RCC 7860 (cell line): ENCODE measurements at regions not wholly inside any gene's neighbourhood (a gene's known extent, or its start where the extent isn't known, plus 50 kb on each side); places are given as distances from the start of the nearest gene placed in this dataset.
"Not testable (repeated sequence)": the region's sequence is repeated elsewhere in the genome, so short reads cannot be mapped to it uniquely, and the experiment has no call there.

Source experiments
- DNase-seq: peaks from one replicate; pipeline ENCODE4 v3.0.0-alpha.2; 2015; ENCODE audit warnings: low spot score
- FAIRE-seq: peaks from 2 replicates; lab custom pipeline; 2012; peaks lifted over from hg19 to GRCh38; lab: Jason Lieb, UNC

DNA sequence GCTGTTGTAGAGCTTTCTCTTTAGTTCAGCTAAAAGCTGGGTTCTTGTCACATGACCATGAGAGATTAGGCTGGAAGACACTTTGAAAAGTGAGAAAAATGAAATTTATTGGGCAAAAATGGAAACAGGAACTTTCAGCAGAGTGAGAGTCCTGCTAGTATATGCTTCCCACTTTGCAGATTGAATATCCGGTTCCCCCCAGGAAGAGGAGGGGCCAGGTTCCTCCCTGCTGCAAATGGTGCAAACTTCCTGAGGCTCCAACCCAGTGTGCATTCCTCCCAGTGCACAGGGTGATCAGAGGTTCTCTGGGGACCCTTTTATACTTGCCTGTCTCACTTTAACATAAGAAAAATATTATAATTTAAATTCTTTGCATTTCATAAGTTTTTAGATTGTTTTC is 119.9 kb upstream of the SPIN4 start:
- DNase-seq (no peak), FAIRE-seq (no peak)

DNA sequence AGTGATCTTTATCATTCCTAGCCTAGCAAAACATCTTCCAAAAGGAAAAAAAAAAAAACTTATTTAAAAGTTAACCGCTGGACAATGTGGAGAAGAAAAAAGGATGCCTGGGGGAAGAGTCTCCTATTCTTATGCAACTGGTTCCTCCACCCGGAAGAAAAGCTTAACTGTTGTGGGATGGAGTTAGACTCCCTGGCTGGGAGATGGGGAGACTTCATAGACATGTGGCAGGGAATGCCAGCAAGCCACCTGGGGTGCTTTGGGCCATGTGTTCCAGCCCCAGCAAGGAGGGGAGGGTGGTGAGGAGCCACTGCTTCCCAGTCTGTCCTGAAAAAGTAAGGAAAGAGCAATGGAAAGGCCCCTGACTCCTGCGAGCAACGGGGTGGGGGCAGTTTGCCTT is 119.4 kb upstream of the SPIN4 start:
- DNase-seq (no peak), FAIRE-seq (no peak)

GRCh38 chrX:63466690-63467089 is 115.6 kb upstream of the SPIN4 start:
- FAIRE-seq (no peak), DNase-seq (no peak)

DNA sequence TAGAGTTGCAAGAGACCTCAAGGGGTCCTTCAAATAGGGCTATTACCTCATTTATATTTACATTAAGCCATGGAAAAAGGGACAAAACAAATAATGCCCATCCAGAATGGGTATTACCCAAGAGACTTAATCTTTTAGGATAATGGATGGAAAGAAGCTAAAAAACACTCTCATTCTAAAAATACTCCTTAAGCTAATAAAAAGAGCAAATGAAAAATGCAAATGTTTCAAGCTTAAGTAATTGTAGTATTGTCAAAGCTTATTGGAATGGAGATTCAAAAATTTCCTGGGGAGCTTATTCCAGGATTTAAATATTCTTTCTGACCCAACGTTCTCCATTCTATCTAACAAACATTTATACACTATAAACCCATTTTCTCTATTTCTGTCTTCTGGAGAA is 107.8 kb upstream of the SPIN4 start:
- FAIRE-seq, result no peak

GRCh38 chrX:63453571-63453970 is 102.4 kb upstream of the SPIN4 start:
- no peak for DNase-seq
- FAIRE-seq, result no peak

More for the DNA sequence above, 107.8 kb upstream of the SPIN4 start:
- DNase-seq, result no peak

- FAIRE-seq (no peak), DNase-seq (no peak)
Measured at GRCh38 chrX:63441717-63442116, 90.6 kb upstream of the SPIN4 start.

DNA sequence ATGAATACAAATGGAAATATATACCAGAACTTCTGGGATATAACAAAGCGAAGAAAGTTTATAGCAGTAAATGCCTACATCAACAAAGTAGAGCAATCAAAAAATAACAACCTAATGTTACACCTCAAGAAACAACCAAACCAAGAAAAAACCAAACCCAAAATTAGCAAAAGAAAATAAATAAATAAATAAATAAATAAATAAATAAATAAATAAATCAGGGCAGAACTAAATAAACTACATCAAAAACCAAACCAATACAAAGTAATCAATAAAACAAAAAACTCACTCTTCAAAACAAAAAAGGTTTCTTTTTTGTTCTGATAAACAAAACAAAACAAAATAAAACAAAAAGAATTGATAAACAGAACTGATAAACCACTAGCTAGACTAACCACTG is 88.4 kb upstream of the SPIN4 start:
- no peak for FAIRE-seq

GRCh38 chrX:63436865-63437264 is 85.7 kb upstream of the SPIN4 start:
- FAIRE-seq, result no peak

More for the DNA sequence above, 88.4 kb upstream of the SPIN4 start:
- DNase-seq, result no peak

DNA sequence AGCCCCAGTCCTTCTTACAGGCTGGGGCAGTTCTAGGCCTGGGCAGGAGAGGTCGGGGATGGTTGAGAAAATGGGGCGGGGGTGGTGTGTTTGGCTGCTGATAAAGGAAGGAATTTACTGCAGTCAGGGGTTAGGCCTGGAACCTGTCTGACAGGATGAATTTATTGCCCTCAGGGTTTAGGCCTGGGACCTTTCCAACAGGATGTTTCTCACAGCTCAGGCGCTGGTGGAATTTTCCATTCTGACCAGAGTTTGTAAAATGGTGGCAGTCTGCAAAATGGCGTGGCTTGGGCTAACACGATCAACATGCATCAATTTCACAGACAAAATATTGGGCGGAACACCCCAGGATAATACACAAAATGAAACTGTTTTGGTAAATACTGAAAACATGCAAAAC is 83.5 kb upstream of the SPIN4 start:
- FAIRE-seq, result no peak
- DNase-seq, result no peak

More at GRCh38 chrX:63436865-63437264, 85.7 kb upstream of the SPIN4 start:
- DNase-seq, result no peak

GRCh38 chrX:63434206-63434605 is 83.1 kb upstream of the SPIN4 start:
- DNase-seq (no peak), FAIRE-seq (no peak)

GRCh38 chrX:63430026-63430425 is 78.9 kb upstream of the SPIN4 start:
- no peak for FAIRE-seq
- no peak for DNase-seq

- DNase-seq (no peak), FAIRE-seq (no peak)
Measured at GRCh38 chrX:63428348-63428747, 77.2 kb upstream of the SPIN4 start.

GRCh38 chrX:63426519-63426918 is 75.4 kb upstream of the SPIN4 start:
- FAIRE-seq (no peak), DNase-seq (no peak)

- FAIRE-seq, result no peak
- DNase-seq, result no peak
Measured at GRCh38 chrX:63424063-63424462, 72.9 kb upstream of the SPIN4 start.

DNA sequence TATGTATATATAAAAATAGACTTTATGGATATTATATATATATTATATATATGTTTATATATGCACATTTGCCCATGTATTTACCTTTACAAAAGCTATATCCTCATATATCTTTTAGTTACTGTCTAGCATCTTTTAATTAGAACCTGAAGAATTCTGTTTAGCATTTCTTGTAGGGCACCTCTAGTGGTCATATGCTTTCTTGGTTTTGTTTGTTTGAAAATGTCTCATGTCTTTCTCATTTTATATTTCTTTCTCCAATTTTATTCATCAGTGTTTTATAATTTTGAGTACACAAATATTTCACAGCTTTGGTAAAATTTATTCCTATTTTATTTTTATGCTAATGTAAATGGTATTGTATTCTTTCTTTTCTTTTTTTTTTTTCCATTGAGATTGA is 70.3 kb upstream of the SPIN4 start:
- peak; percentile 17 for FAIRE-seq

DNA sequence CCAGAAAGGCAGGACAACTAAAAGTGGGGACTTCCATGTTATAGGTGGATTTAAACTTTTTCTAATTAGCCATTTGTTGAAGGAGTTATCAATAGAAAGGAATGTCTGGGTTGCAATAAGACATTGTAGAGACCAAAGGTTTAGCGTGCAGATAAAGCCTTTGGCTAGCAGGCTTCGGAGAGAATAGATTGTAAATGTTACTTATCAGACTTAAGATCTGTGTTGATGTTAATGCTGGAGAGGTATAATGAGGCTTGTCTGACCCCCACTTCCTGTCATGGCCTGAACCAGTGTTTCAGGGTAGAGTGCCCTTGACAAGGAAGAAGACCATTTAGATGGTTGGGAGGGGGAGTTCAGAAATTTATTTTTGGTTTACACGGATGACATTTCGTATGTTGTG is 67.1 kb upstream of the SPIN4 start:
- no peak for FAIRE-seq
- no peak for DNase-seq

More for the DNA sequence above, 70.3 kb upstream of the SPIN4 start:
- DNase-seq, result no peak

- FAIRE-seq, result no peak
- no peak for DNase-seq
Measured at GRCh38 chrX:63417649-63418048, 66.5 kb upstream of the SPIN4 start.

- not testable (repeated sequence) for FAIRE-seq
Measured at GRCh38 chrX:63409934-63410333, 58.8 kb upstream of the SPIN4 start.

GRCh38 chrX:63408050-63408449 is 56.9 kb upstream of the SPIN4 start:
- DNase-seq (no peak), FAIRE-seq (no peak)

More at GRCh38 chrX:63409934-63410333, 58.8 kb upstream of the SPIN4 start:
- DNase-seq, result not testable (repeated sequence)

DNA sequence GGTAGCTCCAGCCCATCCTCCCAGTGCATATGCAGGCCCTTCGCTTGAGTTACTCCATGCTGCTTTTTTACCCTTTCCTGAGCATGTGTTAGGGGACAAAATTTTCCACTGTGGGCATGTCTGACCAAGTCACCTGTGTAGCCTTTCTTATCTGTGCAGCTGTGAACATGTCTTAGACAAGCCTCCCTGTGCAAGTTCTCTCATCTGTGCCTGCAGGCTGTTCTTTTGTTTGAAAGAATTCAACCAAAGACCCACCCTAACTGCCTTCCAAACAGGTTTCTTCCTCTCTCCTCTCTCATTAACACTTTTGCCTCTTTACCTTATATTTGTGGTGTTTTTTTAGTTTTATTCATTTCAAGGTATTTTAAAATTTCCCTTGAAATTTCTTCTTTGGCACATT is 53.2 kb upstream of the SPIN4 start:
- DNase-seq (no peak), FAIRE-seq (no peak)

GRCh38 chrX:63402106-63402505 is 51.0 kb upstream of the SPIN4 start:
- no peak for FAIRE-seq
- no peak for DNase-seq
